Astrocyte (in vitro differentiated cells and primary cell): ENCODE measurements at regions not wholly inside any gene's neighbourhood (a gene's known extent, or its start where the extent isn't known, plus 50 kb on each side); places are given as distances from the start of the nearest gene placed in this dataset.

ENCODE experiments used
- CTCF ChIP-seq: IDR thresholded peaks from 2 replicates; pipeline ENCODE4 v1.5.1; 2011; ENCODE audit warnings: low read depth, mild to moderate bottlenecking, inconsistent platforms, low read length, moderate library complexity; ENCODE audit not compliant: insufficient read depth
- EZH2 ChIP-seq: IDR thresholded peaks from 2 replicates; pipeline ENCODE4 v1.6.1; 2012; ENCODE audit warnings: mild to moderate bottlenecking, low read length, inconsistent platforms; ENCODE audit not compliant: insufficient read depth

GRCh38 chr4:12186526-12186925, 757.8 kb upstream of the HS3ST1 start:
- TF ChIP-seq CTCF (no peak), EZH2 (no peak)
